DOHH2 (cell line): ENCODE measurements at regions not wholly inside any gene's neighbourhood (a gene's known extent, or its start where the extent isn't known, plus 50 kb on each side); places are given as distances from the start of the nearest gene placed in this dataset.

ENCODE experiments used
- H3F3A ChIP-seq: fragments of 200-600 bp; sonication (generic), shearing (Covaris generic); 2 replicates; pipeline ENCODE4 v1.6.0; 2016; ENCODE audit warnings: antibody characterized with exemption, mild to moderate bottlenecking; ENCODE audit not compliant: control insufficient read depth, insufficient read depth
- H3K27ac ChIP-seq: fragments of 200-600 bp; sonication (generic); 2 replicates; pipeline ENCODE4 v1.5.1; 2014; ENCODE audit warnings: low read depth, mild to moderate bottlenecking, low read length, moderate library complexity
- H3K27me3 ChIP-seq: fragments of 200-600 bp; sonication (generic); 2 replicates; pipeline ENCODE4 v1.6.1; 2014; ENCODE audit warnings: mild to moderate bottlenecking, low read length, mixed read lengths; ENCODE audit not compliant: control insufficient read depth
- H3K36me3 ChIP-seq: fragments of 200-600 bp; sonication (generic); 2 replicates; pipeline ENCODE4 v1.6.1; 2014; ENCODE audit warnings: mild to moderate bottlenecking, low read length, moderate library complexity, mixed read lengths; ENCODE audit not compliant: control insufficient read depth
- H3K4me1 ChIP-seq: fragments of 200-600 bp; sonication (generic); 2 replicates; pipeline ENCODE4 v1.6.1; 2014; ENCODE audit warnings: mild to moderate bottlenecking, low read length, mixed read lengths; ENCODE audit not compliant: control insufficient read depth
- H3K4me2 ChIP-seq: fragments of 200-600 bp; sonication (generic); 2 replicates; pipeline ENCODE4 v1.6.0; 2014; ENCODE audit warnings: mild to moderate bottlenecking, low read length, moderate library complexity
- H3K4me3 ChIP-seq: fragments of 200-600 bp; sonication (generic); 2 replicates; pipeline ENCODE4 v1.5.1; 2014; ENCODE audit warnings: mild to moderate bottlenecking, low read length, mixed read lengths
- H3K79me2 ChIP-seq: fragments of 200-600 bp; sonication (generic); 2 replicates; pipeline ENCODE4 v1.6.1; 2014; ENCODE audit warnings: mild to moderate bottlenecking, low read length, mixed read lengths; ENCODE audit not compliant: control insufficient read depth
- H3K9me2 ChIP-seq: fragments of 200-600 bp; sonication (generic); replicated peaks from 2 replicates; pipeline ENCODE4 v1.6.1; 2014; ENCODE audit warnings: mild to moderate bottlenecking, low read length, mixed read lengths; ENCODE audit not compliant: control insufficient read depth
- H3K9me3 ChIP-seq: fragments of 200-600 bp; sonication (generic); 2 replicates; pipeline ENCODE4 v1.6.1; 2014; ENCODE audit warnings: antibody characterized with exemption, low read length, mixed read lengths; ENCODE audit not compliant: control insufficient read depth, insufficient read depth
- H4K20me1 ChIP-seq: fragments of 200-600 bp; sonication (generic); 2 replicates; pipeline ENCODE4 v1.6.0; 2014; ENCODE audit warnings: low read depth, mild to moderate bottlenecking, antibody characterized with exemption, low read length, moderate library complexity; ENCODE audit not compliant: control insufficient read depth, insufficient read depth
- EZH2phosphoT487 ChIP-seq: fragments of 200-600 bp; sonication (generic); IDR thresholded peaks from 2 replicates; pipeline ENCODE4 v1.6.1; 2017; ENCODE audit warnings: borderline replicate concordance, mild to moderate bottlenecking, antibody characterized with exemption, low read length, moderate library complexity, mixed read lengths
- TF ChIP-seq, protein P1 (sequence below): fragments of 200-600 bp; sonication (generic); IDR thresholded peaks from one replicate; pipeline ENCODE4 v1.5.1; 2014; ENCODE audit warnings: antibody characterized with exemption, mild to moderate bottlenecking, low read depth, low read length; ENCODE audit not compliant: poor library complexity, severe bottlenecking

DNA sequence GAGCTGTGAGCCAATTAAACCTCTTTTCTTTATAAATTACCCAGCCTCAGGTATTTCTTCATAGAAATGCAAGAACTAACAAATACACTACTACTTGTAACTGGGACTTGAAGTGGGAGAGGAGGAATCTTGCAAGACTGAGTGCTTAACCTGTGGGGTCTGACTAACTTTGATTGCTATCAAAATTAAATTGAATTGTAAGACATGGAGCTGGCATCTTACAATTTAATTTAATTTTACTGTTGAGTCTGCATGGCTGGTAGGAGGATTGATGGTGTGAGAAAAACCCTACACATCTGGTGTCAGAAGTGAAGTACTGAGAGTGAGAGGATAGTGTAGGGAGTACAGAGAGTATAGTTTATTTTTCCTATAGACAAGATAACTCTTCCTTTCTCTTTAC, 1259.9 kb downstream of the CDH12 start:
- Histone ChIP-seq H3K36me3 (no peaks in the 10 kb centered on the region), H3K27ac (no peak overlapping the region), H3F3A (no peaks in the 10 kb centered on the region), H3K27me3 (no peaks in the 10 kb centered on the region), H3K79me2 (no peaks in the 10 kb centered on the region), H3K4me2 (no peak overlapping the region), H3K9me2 (no peaks in the 10 kb centered on the region), H3K9me3 (no peaks in the 10 kb centered on the region), H3K4me3 (no peak overlapping the region), H3K4me1 (no peaks in the 10 kb centered on the region), H4K20me1 (no peaks in the 10 kb centered on the region)
- TF ChIP-seq, protein P1, sequence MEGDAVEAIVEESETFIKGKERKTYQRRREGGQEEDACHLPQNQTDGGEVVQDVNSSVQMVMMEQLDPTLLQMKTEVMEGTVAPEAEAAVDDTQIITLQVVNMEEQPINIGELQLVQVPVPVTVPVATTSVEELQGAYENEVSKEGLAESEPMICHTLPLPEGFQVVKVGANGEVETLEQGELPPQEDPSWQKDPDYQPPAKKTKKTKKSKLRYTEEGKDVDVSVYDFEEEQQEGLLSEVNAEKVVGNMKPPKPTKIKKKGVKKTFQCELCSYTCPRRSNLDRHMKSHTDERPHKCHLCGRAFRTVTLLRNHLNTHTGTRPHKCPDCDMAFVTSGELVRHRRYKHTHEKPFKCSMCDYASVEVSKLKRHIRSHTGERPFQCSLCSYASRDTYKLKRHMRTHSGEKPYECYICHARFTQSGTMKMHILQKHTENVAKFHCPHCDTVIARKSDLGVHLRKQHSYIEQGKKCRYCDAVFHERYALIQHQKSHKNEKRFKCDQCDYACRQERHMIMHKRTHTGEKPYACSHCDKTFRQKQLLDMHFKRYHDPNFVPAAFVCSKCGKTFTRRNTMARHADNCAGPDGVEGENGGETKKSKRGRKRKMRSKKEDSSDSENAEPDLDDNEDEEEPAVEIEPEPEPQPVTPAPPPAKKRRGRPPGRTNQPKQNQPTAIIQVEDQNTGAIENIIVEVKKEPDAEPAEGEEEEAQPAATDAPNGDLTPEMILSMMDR, result no peak
- no peak for TF ChIP-seq EZH2phosphoT487

DNA sequence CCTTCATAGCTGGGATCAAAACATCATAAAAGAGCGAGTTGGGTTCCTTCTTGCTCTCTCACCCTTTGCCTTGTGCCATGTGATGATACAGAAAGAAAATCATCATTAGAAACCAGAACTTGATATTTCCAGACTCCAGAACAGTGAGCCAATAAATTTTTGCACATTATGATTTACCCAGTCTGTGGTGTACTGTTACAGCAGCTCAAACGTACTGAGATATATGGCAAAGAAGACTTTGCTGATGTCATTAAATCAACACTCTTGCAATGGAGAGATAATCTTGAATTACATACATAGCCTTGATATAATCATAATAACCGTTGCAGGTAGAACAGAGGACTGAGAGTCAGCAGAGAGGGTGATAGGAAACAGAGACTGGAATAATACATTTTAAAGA, 1271.6 kb downstream of the CDH12 start:
- Histone ChIP-seq H4K20me1 (no peaks in the 10 kb centered on the region), H3K27ac (no peak overlapping the region), H3K4me3 (no peak overlapping the region), H3F3A (no peaks in the 10 kb centered on the region), H3K4me2 (no peak overlapping the region), H3K79me2 (no peaks in the 10 kb centered on the region), H3K4me1 (no peaks in the 10 kb centered on the region), H3K9me3 (no peaks in the 10 kb centered on the region; the same call in 1 of the 2 replicates), H3K9me2 (no peaks in the 10 kb centered on the region), H3K27me3 (no peaks in the 10 kb centered on the region), H3K36me3 (no peaks in the 10 kb centered on the region)
- no peak for TF ChIP-seq EZH2phosphoT487
- TF ChIP-seq, protein P1, result no peak

DNA sequence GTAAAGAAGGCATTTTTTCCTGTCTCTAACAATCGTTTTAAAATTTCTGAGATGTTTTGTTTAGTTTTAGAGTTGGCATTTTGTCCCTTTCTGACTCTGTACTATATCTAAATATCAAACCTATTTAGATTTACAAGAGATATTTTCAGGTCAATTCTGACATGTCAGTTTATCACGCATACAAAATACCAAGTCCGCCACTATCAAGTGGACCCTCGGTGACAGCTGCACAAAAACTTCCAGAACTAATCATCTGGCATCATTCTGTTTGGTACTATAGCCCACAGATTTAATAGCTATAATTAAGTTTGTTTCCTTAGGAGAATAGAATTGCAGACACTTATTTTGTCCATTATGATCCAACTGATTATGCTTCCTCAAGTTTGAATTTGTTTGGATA, 1278.2 kb downstream of the CDH12 start:
- Histone ChIP-seq H3K4me3 (no peak overlapping the region), H4K20me1 (no peaks in the 10 kb centered on the region), H3K9me2 (no peaks in the 10 kb centered on the region), H3K36me3 (no peaks in the 10 kb centered on the region), H3K9me3 (no peaks in the 10 kb centered on the region; the same call in 1 of the 2 replicates), H3K4me2 (no peak overlapping the region), H3K27ac (no peak overlapping the region), H3K4me1 (no peaks in the 10 kb centered on the region), H3K79me2 (no peaks in the 10 kb centered on the region), H3F3A (no peaks in the 10 kb centered on the region), H3K27me3 (no peaks in the 10 kb centered on the region)
- no peak for TF ChIP-seq EZH2phosphoT487
- TF ChIP-seq, protein P1, result no peak

DNA sequence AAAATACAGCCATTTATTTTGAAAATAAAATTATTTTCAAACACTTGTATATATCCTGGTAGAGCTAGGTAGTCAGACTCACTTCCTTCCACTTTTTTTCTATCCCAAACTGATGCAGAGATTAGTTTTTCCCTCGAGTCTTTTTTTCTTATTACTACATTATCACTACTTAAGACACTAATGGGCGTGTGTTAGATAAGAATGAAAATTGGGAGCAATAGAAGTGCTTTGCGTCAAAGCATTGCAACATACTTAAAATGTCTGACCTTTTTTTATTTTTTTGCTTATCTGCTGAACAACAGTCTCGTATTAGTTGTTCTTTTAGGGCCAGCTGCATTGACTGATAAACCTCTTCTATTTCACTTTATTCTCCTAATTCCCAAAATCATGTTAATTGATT, 1278.7 kb downstream of the CDH12 start:
- H3K27ac ChIP-seq, result no peak overlapping the region
- no peaks in the 10 kb centered on the region for H3K27me3 ChIP-seq
- no peaks in the 10 kb centered on the region for H3F3A ChIP-seq
- H3K4me1 ChIP-seq, result no peaks in the 10 kb centered on the region
- H4K20me1 ChIP-seq, result no peaks in the 10 kb centered on the region
- TF ChIP-seq EZH2phosphoT487, result no peak
- TF ChIP-seq, protein P1, result no peak
- H3K4me3 ChIP-seq, result no peak overlapping the region
- H3K79me2 ChIP-seq, result no peaks in the 10 kb centered on the region
- H3K36me3 ChIP-seq, result no peaks in the 10 kb centered on the region
- H3K4me2 ChIP-seq, result no peak overlapping the region
- H3K9me2 ChIP-seq, result no peaks in the 10 kb centered on the region
- no peaks in the 10 kb centered on the region; the same call in 1 of the 2 replicates for H3K9me3 ChIP-seq
